LNCaP clone FGC (cell line): ENCODE measurements at regions not wholly inside any gene's neighbourhood (a gene's known extent, or its start where the extent isn't known, plus 50 kb on each side); places are given as distances from the start of the nearest gene placed in this dataset.

Experiments used
- DNase-seq: peaks from one replicate; pipeline ENCODE4 v3.0.0-alpha.2; 2011; ENCODE audit warnings: low read depth
- H3K4me3 ChIP-seq: 2 replicates; pipeline ENCODE4 v1.5.1; 2011; ENCODE audit warnings: mild to moderate bottlenecking, low read depth, low read length, control low read depth
- TF ChIP-seq, protein P1 (sequence below): IDR thresholded peaks from 2 replicates; pipeline ENCODE4 v1.5.1; 2012; ENCODE audit warnings: mild to moderate bottlenecking; ENCODE audit not compliant: control insufficient read depth, insufficient read depth; ENCODE audit errors: extremely low read depth

DNA sequence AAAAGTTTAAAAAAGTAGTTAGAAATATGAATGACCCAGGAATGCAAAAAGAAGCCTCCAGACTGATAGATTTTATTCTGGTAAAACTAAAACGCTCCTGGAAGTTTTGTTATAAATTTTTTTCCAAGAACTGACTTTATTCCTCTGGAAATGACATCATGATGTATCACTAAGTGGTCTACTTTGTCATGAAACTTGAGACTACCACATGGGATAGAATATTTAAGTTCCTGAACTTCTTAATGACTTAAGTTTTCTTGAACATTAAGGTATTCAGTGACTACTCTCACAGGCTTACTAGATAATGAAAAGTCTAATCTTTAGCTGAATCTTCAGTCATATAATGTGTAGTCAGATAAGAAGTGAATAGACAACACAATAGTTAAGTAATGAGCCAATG is 842.2 kb downstream of the USP25 start:
- DNase-seq, result no peak
- H3K4me3 ChIP-seq, result no peak overlapping the region
- TF ChIP-seq, protein P1, sequence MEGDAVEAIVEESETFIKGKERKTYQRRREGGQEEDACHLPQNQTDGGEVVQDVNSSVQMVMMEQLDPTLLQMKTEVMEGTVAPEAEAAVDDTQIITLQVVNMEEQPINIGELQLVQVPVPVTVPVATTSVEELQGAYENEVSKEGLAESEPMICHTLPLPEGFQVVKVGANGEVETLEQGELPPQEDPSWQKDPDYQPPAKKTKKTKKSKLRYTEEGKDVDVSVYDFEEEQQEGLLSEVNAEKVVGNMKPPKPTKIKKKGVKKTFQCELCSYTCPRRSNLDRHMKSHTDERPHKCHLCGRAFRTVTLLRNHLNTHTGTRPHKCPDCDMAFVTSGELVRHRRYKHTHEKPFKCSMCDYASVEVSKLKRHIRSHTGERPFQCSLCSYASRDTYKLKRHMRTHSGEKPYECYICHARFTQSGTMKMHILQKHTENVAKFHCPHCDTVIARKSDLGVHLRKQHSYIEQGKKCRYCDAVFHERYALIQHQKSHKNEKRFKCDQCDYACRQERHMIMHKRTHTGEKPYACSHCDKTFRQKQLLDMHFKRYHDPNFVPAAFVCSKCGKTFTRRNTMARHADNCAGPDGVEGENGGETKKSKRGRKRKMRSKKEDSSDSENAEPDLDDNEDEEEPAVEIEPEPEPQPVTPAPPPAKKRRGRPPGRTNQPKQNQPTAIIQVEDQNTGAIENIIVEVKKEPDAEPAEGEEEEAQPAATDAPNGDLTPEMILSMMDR, result no peak

DNA sequence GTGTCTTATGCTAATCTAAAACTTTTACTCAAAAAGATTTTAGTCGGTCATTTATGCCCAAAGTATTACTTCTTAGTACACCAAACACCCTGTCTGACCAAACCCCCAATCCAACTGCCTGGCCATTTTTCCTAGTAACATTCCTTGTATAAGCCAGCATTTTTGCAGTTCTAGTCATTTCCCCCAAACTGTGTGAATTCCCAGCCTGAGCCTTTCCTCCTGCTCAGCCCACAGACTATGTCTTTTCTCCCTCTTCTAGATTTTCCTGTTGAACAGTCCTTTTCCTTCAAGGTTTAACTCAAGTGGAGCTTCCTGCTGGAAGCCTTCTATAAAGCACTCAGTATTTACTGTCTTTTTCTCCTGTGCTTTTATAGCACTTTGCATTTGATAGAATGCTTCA is 843.8 kb downstream of the USP25 start:
- TF ChIP-seq, protein P1, result no peak
- DNase-seq, result no peak
- H3K4me3 ChIP-seq, result no peak overlapping the region

DNA sequence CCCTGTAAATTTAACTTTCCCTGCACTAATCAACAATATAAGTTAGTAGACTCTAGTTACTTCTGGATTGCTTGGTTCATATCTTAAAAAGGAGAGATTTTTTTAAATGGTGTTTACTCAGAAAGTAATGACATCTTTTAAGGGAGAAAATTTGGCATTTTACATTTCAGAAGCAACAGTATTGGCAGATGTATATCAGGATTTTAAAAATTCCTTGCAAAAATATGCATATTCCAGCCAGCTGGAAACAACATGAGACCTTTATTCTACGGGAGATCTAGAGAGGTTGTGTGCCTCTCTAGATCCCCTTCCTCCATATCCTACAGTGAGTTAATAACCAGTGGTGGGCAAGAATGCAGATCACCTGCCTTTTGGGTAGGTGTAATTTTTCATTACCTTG is 848.2 kb downstream of the USP25 start:
- DNase-seq, result no peak
- no peak overlapping the region for H3K4me3 ChIP-seq
- TF ChIP-seq, protein P1, result no peak

DNA sequence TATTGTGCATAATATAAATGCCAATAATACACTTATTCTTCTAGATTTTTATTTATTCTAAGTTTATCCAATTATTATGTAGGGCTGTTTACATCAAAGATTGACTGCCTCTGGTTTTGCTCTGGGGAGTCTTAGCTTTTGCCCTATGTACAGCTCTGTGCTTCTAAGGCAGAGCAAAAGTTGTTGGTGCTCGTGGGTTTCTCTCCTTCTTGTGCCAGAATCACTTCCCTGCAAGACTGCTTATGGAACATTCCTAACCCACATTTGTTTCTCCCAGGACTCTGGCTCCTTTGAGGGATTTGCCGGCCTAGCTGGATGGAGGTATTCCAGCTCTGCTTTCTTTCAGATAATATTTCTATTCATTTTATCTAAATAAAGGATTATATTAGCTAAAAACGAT is 849.1 kb downstream of the USP25 start:
- no peak for DNase-seq
- H3K4me3 ChIP-seq, result no peak overlapping the region
- TF ChIP-seq, protein P1, result no peak

DNA sequence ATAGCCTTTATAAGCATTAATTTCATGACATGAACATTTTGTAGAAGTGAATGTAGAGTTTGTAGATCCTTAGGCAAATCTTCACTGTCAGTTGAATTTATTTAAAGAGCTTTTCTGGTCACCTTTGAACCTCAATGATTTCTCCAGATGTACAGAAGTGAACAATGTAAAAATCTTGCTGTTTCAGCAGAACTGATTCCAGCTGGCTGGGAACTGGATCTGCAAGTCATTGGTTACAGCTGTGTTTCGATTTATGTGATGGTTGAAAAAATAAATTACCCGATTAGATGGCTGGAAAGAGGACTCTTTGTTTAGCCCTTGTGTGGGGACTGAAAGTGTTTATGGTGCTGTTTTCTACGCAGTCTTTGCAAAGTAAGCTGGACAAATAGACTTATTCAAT is 849.8 kb downstream of the USP25 start:
- no peak for DNase-seq
- no peak overlapping the region for H3K4me3 ChIP-seq
- TF ChIP-seq, protein P1, result no peak

DNA sequence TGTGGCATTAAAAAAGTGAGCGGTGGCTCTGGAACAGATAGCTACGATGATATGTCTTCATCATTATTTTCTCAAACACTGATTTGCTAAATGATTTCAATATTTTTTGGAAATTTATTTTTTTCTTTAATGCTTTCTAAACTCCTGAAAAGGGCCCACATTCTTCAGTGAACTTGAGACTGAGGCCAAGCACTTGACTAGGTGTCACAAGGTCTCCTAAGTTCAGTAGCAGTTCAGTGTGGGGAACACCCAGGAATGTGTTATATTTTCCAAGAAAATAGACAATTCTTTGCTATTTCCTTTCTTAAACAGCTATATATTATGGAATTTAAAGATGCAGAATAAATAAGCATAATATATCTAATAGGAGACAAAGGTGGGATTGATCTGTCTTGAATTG is 850.9 kb downstream of the USP25 start:
- DNase-seq, result no peak
- TF ChIP-seq, protein P1, result no peak
- H3K4me3 ChIP-seq, result no peak overlapping the region

DNA sequence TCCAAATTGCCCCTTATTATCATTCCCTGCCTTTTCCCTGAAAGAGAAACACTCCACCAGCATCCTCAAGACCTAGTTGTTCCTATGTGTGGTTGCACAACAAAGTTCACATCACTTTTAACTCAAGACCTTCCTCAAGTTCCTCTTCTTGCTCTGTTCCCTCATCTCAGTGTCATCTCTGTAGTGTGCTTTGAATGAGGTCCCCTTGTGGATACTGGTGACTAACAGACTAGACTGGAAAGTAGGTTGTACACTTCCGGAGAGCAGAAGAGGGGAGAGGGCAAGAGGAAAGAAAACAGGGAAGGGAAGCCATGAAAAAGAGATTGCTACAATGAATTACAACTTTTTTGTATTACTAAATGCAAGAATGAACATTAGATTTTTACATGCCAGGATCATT is 853.8 kb downstream of the USP25 start:
- TF ChIP-seq, protein P1, result no peak
- no peak overlapping the region for H3K4me3 ChIP-seq

More for the DNA sequence above, 853.8 kb downstream of the USP25 start:
- DNase-seq, result no peak
